Adrenal gland (tissue), 9 donors: ENCODE measurements at regions not wholly inside any gene's neighbourhood (a gene's known extent, or its start where the extent isn't known, plus 50 kb on each side); places are given as distances from the start of the nearest gene placed in this dataset.

Source experiments
- DNase-seq, 7 donors: peaks; one replicate each; pipeline ENCODE4 v3.0.0-alpha.2; 2019 to 2020
- H3K27ac ChIP-seq, 5 donors: fragments of 200-600 bp; sonication (generic) in 4 of 5; 1 replicate in 3 of 5; 2 replicates in 2 of 5; pipeline versions ENCODE4 v1.5.1 to v1.8.0; 2016 to 2020; ENCODE audit warnings: mild to moderate bottlenecking in 1 of 5
- H3K27me3 ChIP-seq: fragments of 200-600 bp; 2 replicates; pipeline ENCODE4 v1.8.0; 2021
- H3K36me3 ChIP-seq, 2 donors: fragments of 200-600 bp; replicated peaks in 1 of 2; 1 replicate in 1 of 2; 2 replicates in 1 of 2; pipeline versions ENCODE4 v1.5.1 to v1.8.0; 2018 to 2022
- H3K4me1 ChIP-seq, 2 donors: fragments of 200-600 bp; replicated peaks in 1 of 2; 1 replicate in 1 of 2; 2 replicates in 1 of 2; pipeline versions ENCODE4 v1.5.1 to v1.8.0; 2018 to 2021
- H3K4me3 ChIP-seq, 4 donors: fragments of 200-600 bp; sonication (generic) in 3 of 4; one replicate each; pipeline ENCODE4 v1.5.1; 2016 to 2018
- H3K9me3 ChIP-seq, 3 donors: fragments of 200-600 bp; sonication (generic) in 1 of 3; replicated peaks in 1 of 3; 1 replicate in 2 of 3; 2 replicates in 1 of 3; pipeline versions ENCODE4 v1.5.1 to v1.8.0; 2016 to 2021
- POLR2A ChIP-seq, 2 donors: fragments of 450-650 bp; IDR thresholded peaks; one replicate each; pipeline ENCODE4 v1.6.1; 2017; ENCODE audit warnings: antibody characterized with exemption in 2 of 2, mild to moderate bottlenecking in 2 of 2, moderate library complexity in 1 of 2
- WGBS, 4 donors: extraction: QIAGEN DNeasy Blood & Tissue Kit in 2 of 4; methylation state at CpG; one replicate each; pipeline versions ENCODE4 v1.1.5 to v1.1.7; 2013 to 2017; 5-methylcytosine and 5-hydroxymethylcytosine counted together
- intact Hi-C, 2 donors: fragments of 100-400 bp; cut with DNase I; formaldehyde crosslinking; loops; one replicate each; pipeline versions ENCODE4 v1.14.1 to v1.15.0; 2022 to 2023
- TF ChIP-seq, protein P1 (sequence below), 6 experiments: fragments of 450-650 bp in 4 of 6; fragments of 200-600 bp in 2 of 6; sonication (generic) in 1 of 6; IDR thresholded peaks; 1 replicate in 5 of 6; 2 replicates in 1 of 6; pipeline versions ENCODE4 v1.5.1 to v1.8.0; 2016 to 2021; ENCODE audit warnings: antibody characterized with exemption in 6 of 6, mild to moderate bottlenecking in 2 of 6, moderate library complexity in 1 of 6
- donor health status: healthy with polysubstance abuse.
- donor health status: Bipolar disorder and iron deficiency.
- donor health status: DM: yes; HTN: yes; CAD: no.
- donor health status: DM: no; HTN: no; CAD: no.
- donor health status: DM: no; HTN: no; CAD: no.

DNA sequence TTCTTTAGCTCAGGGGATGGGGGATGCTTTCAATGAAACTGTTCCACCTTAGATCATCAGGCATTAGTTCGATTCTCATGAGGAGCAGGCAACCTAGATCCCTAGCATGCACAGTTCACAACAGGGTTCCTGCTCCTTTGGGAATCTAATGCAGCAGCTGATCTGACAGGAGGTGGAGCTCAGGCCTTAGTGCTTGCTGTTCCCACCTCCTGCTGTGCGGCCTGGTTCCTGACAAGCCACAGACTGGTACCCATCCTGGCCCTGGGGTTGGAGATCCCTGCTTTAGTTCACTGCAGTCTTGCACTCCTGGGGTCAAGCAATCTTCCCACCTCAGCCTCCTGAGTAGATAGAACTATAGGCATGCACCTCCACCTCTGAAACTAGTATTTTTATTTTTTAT lies 1369.8 kb upstream of the NUDT12 start:
- H3K27ac ChIP-seq, result no peak overlapping the region
- no peaks in the 10 kb centered on the region for H3K4me1 ChIP-seq
- no peaks in the 10 kb centered on the region for H3K9me3 ChIP-seq
- no peak overlapping the region for H3K4me3 ChIP-seq
- no peak for DNase-seq
- no peaks in the 10 kb centered on the region for H3K27me3 ChIP-seq
- TF ChIP-seq, protein P1, sequence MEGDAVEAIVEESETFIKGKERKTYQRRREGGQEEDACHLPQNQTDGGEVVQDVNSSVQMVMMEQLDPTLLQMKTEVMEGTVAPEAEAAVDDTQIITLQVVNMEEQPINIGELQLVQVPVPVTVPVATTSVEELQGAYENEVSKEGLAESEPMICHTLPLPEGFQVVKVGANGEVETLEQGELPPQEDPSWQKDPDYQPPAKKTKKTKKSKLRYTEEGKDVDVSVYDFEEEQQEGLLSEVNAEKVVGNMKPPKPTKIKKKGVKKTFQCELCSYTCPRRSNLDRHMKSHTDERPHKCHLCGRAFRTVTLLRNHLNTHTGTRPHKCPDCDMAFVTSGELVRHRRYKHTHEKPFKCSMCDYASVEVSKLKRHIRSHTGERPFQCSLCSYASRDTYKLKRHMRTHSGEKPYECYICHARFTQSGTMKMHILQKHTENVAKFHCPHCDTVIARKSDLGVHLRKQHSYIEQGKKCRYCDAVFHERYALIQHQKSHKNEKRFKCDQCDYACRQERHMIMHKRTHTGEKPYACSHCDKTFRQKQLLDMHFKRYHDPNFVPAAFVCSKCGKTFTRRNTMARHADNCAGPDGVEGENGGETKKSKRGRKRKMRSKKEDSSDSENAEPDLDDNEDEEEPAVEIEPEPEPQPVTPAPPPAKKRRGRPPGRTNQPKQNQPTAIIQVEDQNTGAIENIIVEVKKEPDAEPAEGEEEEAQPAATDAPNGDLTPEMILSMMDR (IDR thresholded peaks at IDR 0.05), result no peak
- TF ChIP-seq POLR2A (IDR thresholded peaks at IDR 0.05), result no peak
- no peaks in the 10 kb centered on the region for H3K36me3 ChIP-seq
- intact Hi-C loops, result no loop called here
- WGBS, 4 donors, result 73 to 100% (median 85%) methylated on average over 1 to 2 of the region's 2 CpGs

DNA sequence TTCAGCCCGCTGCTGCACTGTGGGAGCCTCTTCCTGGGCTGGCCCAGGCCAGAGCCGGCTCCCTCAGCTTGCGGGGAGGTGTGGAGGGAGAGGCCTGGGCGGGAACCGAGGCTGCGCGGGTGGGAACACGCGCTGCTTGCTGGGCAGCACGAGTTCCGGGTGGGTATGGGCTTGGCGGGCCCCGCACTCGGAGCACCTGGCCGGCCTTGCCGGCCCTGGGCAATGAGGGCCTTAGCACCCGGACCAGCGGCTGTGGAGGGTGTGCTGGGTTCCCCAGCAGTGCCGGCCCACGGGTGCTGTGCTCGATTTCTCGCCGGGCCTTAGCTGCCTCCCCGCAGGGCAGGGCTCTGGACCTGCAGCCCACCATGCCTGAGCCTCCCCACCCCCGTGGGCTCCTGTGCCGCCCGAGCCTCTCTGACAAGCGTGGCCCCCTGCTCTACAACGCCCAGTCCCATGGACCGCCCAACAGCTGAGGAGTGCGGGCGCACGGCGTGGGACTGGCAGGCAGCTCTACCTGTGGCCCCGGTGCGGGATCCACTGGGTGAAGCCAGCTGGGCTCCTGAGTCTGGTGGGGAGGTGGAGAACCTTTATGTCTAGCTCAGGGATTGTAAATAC lies 1366.4 kb upstream of the NUDT12 start:
- TF ChIP-seq, protein P1 (IDR thresholded peaks at IDR 0.05), result no peak
- TF ChIP-seq POLR2A (IDR thresholded peaks at IDR 0.05), result no peak
- H3K9me3 ChIP-seq, result no peaks in the 10 kb centered on the region
- H3K27me3 ChIP-seq, result no peaks in the 10 kb centered on the region
- H3K27ac ChIP-seq, result no peak overlapping the region
- no peaks in the 10 kb centered on the region for H3K4me1 ChIP-seq
- no peaks in the 10 kb centered on the region for H3K36me3 ChIP-seq
- DNase-seq, result no peak
- intact Hi-C loops, result no loop called here
- 93 to 97% (median 95%) methylated on average over 9 to 36 of the region's 36 CpGs for WGBS, 4 donors
- H3K4me3 ChIP-seq, result no peak overlapping the region

DNA sequence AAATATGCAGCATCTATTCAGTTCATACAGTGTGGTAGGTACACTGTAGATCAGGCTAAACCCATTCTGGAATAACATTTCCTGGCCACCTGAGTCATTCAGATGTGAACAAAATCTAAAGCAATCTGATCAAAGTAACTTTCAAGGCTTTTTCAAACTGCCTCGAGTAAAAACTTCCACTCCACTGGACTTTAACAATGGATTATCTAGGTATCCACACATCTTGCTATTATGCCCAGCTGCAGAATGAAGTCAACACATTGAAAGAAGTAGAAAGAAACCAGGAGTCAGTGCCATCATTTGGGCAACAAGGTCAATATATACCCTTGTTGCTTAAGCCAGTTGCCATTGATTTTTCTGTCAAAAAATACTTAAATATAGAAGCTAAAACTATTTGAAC lies 1352.6 kb upstream of the NUDT12 start:
- H3K36me3 ChIP-seq, result no peaks in the 10 kb centered on the region
- no peaks in the 10 kb centered on the region for H3K27me3 ChIP-seq
- H3K9me3 ChIP-seq, result no peaks in the 10 kb centered on the region
- H3K4me3 ChIP-seq, result no peak overlapping the region
- WGBS, 4 donors, result 31 to 53% (median 44%) methylated on average over 1 of the region's 1 CpG
- intact Hi-C loops, result no loop called here
- H3K4me1 ChIP-seq, result no peaks in the 10 kb centered on the region
- DNase-seq, result no peak
- TF ChIP-seq POLR2A (IDR thresholded peaks at IDR 0.05), result no peak
- TF ChIP-seq, protein P1 (IDR thresholded peaks at IDR 0.05), result no peak
- no peak overlapping the region for H3K27ac ChIP-seq

DNA sequence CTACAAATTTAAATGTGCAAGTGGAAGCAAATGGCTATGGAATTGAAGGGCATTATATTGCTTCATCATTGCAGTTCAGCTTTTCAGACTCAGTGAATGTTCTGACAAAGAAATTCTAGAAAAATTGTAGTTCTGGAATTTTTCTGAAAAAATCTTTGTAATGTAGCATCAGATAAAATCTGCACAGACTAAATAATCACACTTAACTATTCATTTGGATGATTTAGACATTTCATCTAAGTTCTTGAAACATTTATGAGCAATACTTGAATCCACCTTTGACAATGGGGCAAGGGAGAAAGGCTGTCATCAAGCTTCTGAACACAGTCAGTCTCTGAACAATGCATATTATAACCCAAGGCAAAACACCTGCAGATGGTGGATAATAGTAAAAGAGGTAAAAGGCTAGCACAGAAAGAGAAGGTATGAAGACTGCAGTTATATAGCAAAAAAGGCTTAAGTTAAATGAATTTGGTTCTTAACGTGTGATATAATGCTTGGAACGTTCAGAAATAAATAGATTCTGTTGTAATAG lies 1352.0 kb upstream of the NUDT12 start:
- TF ChIP-seq, protein P1 (IDR thresholded peaks at IDR 0.05), result no peak
- TF ChIP-seq POLR2A (IDR thresholded peaks at IDR 0.05), result no peak
- intact Hi-C loops, result no loop called here
- H3K36me3 ChIP-seq, result no peaks in the 10 kb centered on the region
- DNase-seq, result no peak
- H3K4me3 ChIP-seq, result no peak overlapping the region
- H3K27me3 ChIP-seq, result no peaks in the 10 kb centered on the region
- no peaks in the 10 kb centered on the region for H3K4me1 ChIP-seq
- no peak overlapping the region for H3K27ac ChIP-seq
- WGBS, 4 donors, result 77 to 87% (median 85%) methylated on average over 2 of the region's 2 CpGs
- H3K9me3 ChIP-seq, result no peaks in the 10 kb centered on the region
